IPS DF 6.9 (cell line): ENCODE measurements at regions not wholly inside any gene's neighbourhood (a gene's known extent, or its start where the extent isn't known, plus 50 kb on each side); places are given as distances from the start of the nearest gene placed in this dataset.

ENCODE experiments used
- DNase-seq: peaks from one replicate; pipeline ENCODE4 v3.0.0-alpha.2; 2013; ENCODE audit warnings: low read depth, low spot score
- H3K27ac ChIP-seq: one replicate; pipeline ENCODE4 v1.5.1; 2013; ENCODE audit warnings: low read length, control low read depth
- H3K27me3 ChIP-seq: 2 replicates; pipeline ENCODE4 v1.6.1; 2013; ENCODE audit warnings: mild to moderate bottlenecking, low read length; ENCODE audit not compliant: control insufficient read depth, insufficient read depth
- H3K36me3 ChIP-seq: 2 replicates; pipeline ENCODE4 v1.6.1; 2013; ENCODE audit warnings: low read length; ENCODE audit not compliant: control insufficient read depth, insufficient read depth
- H3K4me1 ChIP-seq: 2 replicates; pipeline ENCODE4 v1.6.1; 2013; ENCODE audit warnings: low read length; ENCODE audit not compliant: control insufficient read depth, insufficient read depth
- H3K4me3 ChIP-seq: 2 replicates; pipeline ENCODE4 v1.5.1; 2013; ENCODE audit warnings: mild to moderate bottlenecking, low read length
- H3K9me3 ChIP-seq: 2 replicates; pipeline ENCODE4 v1.6.1; 2013; ENCODE audit warnings: low read length, inconsistent platforms; ENCODE audit not compliant: control insufficient read depth, insufficient read depth
- WGBS: extraction: QIAGEN DNeasy Blood & Tissue Kit; methylation state at CpG from one replicate; pipeline ENCODE4 v1.1.7; 2013; ENCODE audit warnings: mixed read lengths, missing lambda C conversion rate; ENCODE audit not compliant: insufficient read length, insufficient coverage; 5-methylcytosine and 5-hydroxymethylcytosine counted together

- Histone ChIP-seq H3K9me3 (no peaks in the 10 kb centered on the region), H3K27me3 (no peaks in the 10 kb centered on the region), H3K4me3 (no peak overlapping the region), H3K4me1 (no peaks in the 10 kb centered on the region), H3K27ac (no peak overlapping the region), H3K36me3 (no peaks in the 10 kb centered on the region)
- no peak for DNase-seq
- WGBS, result no CpG with 5 or more reads among the region's 2 CpGs
These were observed 138.3 kb upstream of the AGBL1 start for GRCh38 chr15:85941186-85941855.

- H3K27ac ChIP-seq, result no peak overlapping the region
- no peaks in the 10 kb centered on the region for H3K9me3 ChIP-seq
- no peaks in the 10 kb centered on the region for H3K4me1 ChIP-seq
- H3K27me3 ChIP-seq, result no peaks in the 10 kb centered on the region
- no CpG with 5 or more reads among the region's 5 CpGs for WGBS
- H3K36me3 ChIP-seq, result no peaks in the 10 kb centered on the region
- H3K4me3 ChIP-seq, result no peak overlapping the region
- DNase-seq, result no peak
These were observed 137.0 kb upstream of the AGBL1 start for GRCh38 chr15:85942632-85943031.

GRCh38 chr15:85943151-85943550 is 136.5 kb upstream of the AGBL1 start:
- H3K36me3 ChIP-seq, result no peaks in the 10 kb centered on the region
- H3K4me3 ChIP-seq, result no peak overlapping the region
- no peaks in the 10 kb centered on the region for H3K9me3 ChIP-seq
- no peak overlapping the region for H3K27ac ChIP-seq
- no CpG with 5 or more reads among the region's 4 CpGs for WGBS
- DNase-seq, result no peak
- no peaks in the 10 kb centered on the region for H3K4me1 ChIP-seq
- H3K27me3 ChIP-seq, result no peaks in the 10 kb centered on the region

DNA sequence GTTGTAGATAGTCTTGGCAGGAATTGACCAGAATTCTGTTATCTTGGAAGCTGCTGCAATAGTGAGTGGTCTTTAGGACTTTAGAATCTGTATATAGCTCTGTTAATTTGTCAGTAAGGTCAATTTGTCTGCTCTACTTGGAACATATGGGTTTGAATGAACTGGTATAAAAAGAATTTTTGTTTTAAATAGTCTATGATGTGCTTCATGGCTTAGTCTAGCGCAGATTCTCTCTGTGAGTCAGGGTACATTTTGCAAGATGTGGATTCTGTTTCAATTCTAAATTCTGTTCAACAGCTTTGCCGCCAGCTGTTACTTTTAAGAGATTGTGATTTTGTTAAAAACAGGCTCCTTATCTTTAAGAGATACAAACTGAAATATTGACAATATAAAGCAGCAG is 135.9 kb upstream of the AGBL1 start:
- no CpG with 5 or more reads among the region's 2 CpGs for WGBS
- Histone ChIP-seq H3K36me3 (no peaks in the 10 kb centered on the region), H3K4me3 (no peak overlapping the region), H3K27me3 (no peaks in the 10 kb centered on the region), H3K4me1 (no peaks in the 10 kb centered on the region), H3K27ac (no peak overlapping the region), H3K9me3 (no peaks in the 10 kb centered on the region)
- DNase-seq, result no peak

- H3K36me3 ChIP-seq, result no peaks in the 10 kb centered on the region
- DNase-seq, result no peak
- H3K27me3 ChIP-seq, result no peaks in the 10 kb centered on the region
- H3K4me1 ChIP-seq, result no peaks in the 10 kb centered on the region
- WGBS, result no CpG with 5 or more reads among the region's 3 CpGs
- H3K27ac ChIP-seq, result no peak overlapping the region
- no peaks in the 10 kb centered on the region for H3K9me3 ChIP-seq
- no peak overlapping the region for H3K4me3 ChIP-seq
These were observed 132.7 kb upstream of the AGBL1 start for GRCh38 chr15:85947021-85947420.

GRCh38 chr15:85947936-85948335 is 131.7 kb upstream of the AGBL1 start:
- Histone ChIP-seq H3K27ac (no peak overlapping the region), H3K27me3 (no peaks in the 10 kb centered on the region), H3K4me3 (no peak overlapping the region), H3K9me3 (no peaks in the 10 kb centered on the region), H3K4me1 (no peaks in the 10 kb centered on the region), H3K36me3 (no peaks in the 10 kb centered on the region)
- no CpG with 5 or more reads among the region's 7 CpGs for WGBS
- DNase-seq, result no peak

DNA sequence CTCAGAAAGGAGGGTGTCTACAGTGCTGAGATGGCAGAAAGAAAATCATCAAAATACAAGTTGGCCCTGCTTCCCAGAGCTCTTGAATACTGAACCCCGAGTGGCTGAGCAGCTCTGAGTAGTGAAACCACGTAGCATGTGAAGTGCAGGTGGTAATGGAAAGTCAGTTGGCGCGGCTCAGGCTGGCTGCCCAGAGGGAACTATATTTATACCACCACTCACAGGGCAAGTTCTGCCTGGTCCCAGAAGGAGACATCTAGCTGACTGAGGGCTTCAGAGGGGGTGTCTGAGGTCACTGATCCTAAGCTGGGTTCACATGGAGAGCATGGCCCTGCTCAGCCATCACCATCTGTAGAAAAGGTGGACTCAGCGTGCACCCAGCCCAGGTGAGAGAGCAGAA is 129.6 kb upstream of the AGBL1 start:
- no CpG with 5 or more reads among the region's 5 CpGs for WGBS
- no peak for DNase-seq

GRCh38 chr15:85954586-85954985 is 125.1 kb upstream of the AGBL1 start:
- no peak for DNase-seq
- Histone ChIP-seq H3K9me3 (no peaks in the 10 kb centered on the region), H3K27me3 (no peaks in the 10 kb centered on the region), H3K36me3 (no peaks in the 10 kb centered on the region), H3K4me1 (no peaks in the 10 kb centered on the region), H3K4me3 (no peak overlapping the region), H3K27ac (no peak overlapping the region)
- no CpG with 5 or more reads among the region's 1 CpG for WGBS

More for the DNA sequence above, 129.6 kb upstream of the AGBL1 start:
- Histone ChIP-seq H3K27me3 (no peaks in the 10 kb centered on the region), H3K4me3 (no peak overlapping the region), H3K4me1 (no peaks in the 10 kb centered on the region), H3K27ac (no peak overlapping the region), H3K9me3 (no peaks in the 10 kb centered on the region), H3K36me3 (no peaks in the 10 kb centered on the region)

- DNase-seq, result no peak
- no CpG with 5 or more reads among the region's 3 CpGs for WGBS
- no peaks in the 10 kb centered on the region for H3K9me3 ChIP-seq
- no peaks in the 10 kb centered on the region for H3K36me3 ChIP-seq
- no peak overlapping the region for H3K27ac ChIP-seq
- no peaks in the 10 kb centered on the region for H3K4me1 ChIP-seq
- no peak overlapping the region for H3K4me3 ChIP-seq
- no peaks in the 10 kb centered on the region for H3K27me3 ChIP-seq
These were observed 123.9 kb upstream of the AGBL1 start for GRCh38 chr15:85955501-85956391.

DNA sequence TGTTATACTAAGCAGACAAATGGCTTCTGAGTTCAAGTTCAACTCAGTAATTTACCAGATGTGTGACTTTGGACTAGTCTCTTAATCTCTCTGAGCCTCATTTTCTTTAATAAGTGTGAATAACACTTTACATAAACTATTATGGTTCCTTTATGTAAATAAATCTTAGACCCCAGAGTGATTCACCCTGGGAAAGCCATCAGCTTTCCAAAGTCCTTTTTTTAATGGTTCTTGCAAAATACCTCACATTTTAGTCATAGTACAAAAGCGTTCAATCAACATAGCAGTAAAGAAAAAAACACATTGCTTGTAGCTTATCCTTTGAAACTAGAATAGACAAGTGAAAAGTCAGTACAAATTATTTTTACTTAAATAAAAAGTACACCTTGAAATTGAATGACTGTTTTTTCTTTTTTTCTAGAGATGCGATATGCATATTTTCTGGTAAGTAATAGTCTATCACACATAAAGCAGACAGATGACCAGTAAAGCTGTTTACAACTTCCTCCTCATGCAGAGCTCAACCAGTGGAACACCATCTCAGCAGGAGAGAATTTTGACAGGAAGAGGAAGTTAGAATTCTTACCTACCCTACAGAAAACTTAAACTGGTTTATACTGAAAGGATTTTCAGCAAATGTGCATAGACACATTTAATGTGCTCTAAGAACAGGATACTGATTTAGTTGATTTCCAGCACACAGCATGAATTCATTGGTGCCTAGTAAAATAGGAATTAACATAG is 123.0 kb upstream of the AGBL1 start:
- H3K9me3 ChIP-seq, result no peaks in the 10 kb centered on the region
- no peaks in the 10 kb centered on the region for H3K4me1 ChIP-seq
- no peaks in the 10 kb centered on the region for H3K27me3 ChIP-seq
- DNase-seq, result no peak
- H3K27ac ChIP-seq, result no peak overlapping the region
- no peak overlapping the region for H3K4me3 ChIP-seq
- H3K36me3 ChIP-seq, result no peaks in the 10 kb centered on the region
- no CpG with 5 or more reads among the region's 2 CpGs for WGBS
